GM18858 (cell line): ENCODE measurements at regions not wholly inside any gene's neighbourhood (a gene's known extent, or its start where the extent isn't known, plus 50 kb on each side); places are given as distances from the start of the nearest gene placed in this dataset.
"Not testable (repeated sequence)": the region's sequence is repeated elsewhere in the genome, so short reads cannot be mapped to it uniquely, and the experiment has no call there.

Experiments
- ATAC-seq: cut with Tn5 transposase; IDR thresholded peaks from one replicate; pipeline ENCODE4 v1.9.1; 2021; ENCODE audit not compliant: unreplicated experiment

GRCh38 chr17:36842963-36843558, 94.2 kb upstream of the LHX1 start:
- no peak for ATAC-seq

DNA sequence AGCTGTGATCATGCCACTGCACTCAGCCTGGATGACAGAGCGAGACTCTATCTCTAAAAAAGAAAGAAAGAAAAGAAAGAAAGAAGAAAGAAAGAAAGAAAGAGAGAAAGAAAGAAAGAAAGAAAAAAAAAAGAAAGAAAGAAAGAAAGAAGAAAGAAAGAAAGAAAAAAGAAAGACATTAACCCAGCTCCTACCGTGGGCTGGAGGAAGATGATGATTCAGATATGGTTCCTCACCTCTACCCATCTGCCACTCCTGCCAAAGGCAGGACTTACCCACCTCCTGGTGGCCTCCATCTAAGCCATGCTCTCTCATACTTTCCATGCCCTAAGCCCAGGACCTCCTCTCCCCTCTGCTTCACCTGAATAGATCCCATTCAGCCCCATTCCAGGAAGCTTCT, 93.3 kb upstream of the LHX1 start:
- ATAC-seq, result no peak

DNA sequence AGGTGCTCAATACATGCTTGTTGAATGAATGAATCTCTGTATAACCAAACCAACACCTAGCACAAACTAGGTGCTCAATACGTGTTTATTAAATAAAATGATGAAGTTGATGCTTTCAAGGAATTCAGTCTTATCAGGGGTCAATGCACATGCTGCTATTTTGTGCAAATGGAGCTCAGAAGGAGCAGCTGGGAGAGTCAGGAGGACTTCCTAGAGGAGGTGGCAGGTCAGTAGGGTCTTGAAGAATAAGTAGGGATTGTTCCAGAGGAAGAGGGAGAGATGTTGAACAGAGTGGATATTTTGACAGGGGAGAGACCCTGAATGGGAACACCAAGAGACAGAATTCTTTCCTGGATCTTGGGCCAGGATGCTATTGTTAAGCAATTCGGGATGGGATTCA, 92.7 kb upstream of the LHX1 start:
- no peak for ATAC-seq

DNA sequence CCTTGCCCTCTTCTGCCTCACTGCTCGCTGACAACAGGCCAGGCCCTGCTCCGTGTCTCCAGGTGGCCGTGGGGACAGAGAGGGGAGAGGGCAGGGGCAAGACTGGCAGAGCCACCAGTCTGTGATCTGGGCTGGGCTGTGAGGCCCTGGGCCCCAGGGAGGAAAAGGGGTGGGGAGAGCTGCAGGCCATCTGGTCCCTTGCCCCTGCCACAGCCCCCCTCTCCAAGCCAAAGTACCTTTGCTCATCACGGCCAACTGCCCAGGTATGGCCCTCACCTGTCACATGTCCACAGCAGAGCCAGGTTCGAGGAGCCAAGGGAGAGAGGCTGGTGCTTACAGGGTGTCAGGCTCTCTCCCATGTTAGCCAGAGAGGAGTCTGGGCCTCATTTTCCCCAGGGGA, 91.4 kb upstream of the LHX1 start:
- ATAC-seq, result no peak

- no peak for ATAC-seq
These were observed 90.6 kb upstream of the LHX1 start for GRCh38 chr17:36846410-36847292.

DNA sequence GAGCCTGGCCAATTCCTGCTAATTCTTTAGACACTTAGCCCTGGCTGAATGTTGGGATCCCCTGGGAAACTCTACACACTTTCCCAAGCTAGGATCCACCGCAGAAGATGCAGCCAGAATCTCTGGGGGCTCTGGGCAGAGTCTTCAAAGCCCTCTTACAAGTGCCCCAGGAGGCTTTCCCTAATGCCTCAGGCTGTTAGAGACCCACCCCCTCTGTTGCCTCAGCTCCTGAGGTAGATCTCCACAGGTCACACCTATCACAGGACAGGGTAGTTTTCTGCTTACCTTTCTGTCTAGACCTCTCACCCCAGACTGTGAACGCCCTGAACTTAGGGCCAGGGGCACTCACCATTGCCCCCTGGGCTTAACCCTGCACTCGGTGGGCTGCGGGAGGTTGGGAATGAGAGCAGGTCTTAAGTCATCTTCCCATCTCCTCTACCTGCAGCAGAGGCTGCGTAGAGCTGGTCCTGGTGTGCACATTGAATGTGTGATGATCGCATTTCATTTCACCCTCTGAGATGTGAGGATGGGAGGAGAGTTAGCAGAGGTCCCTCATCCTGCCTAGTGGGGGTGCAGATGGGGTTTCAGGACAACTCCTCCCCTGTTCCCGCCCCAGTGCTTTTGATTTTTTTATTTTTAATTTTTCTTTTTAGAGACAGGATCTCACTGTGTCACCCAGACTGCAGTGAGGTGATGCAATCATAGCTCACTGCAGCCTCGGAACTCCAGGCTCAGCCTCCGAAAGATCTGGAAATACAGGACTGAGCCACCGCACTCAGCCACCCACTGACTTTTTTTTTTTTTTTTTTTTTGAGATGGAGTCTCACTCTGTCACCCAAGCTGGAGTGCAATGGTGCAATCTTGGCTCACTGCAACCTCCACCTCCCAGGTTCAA, 89.0 kb upstream of the LHX1 start:
- ATAC-seq, result no peak

- ATAC-seq, result not testable (repeated sequence)
These were observed 88.3 kb upstream of the LHX1 start for GRCh38 chr17:36849020-36849419.

DNA sequence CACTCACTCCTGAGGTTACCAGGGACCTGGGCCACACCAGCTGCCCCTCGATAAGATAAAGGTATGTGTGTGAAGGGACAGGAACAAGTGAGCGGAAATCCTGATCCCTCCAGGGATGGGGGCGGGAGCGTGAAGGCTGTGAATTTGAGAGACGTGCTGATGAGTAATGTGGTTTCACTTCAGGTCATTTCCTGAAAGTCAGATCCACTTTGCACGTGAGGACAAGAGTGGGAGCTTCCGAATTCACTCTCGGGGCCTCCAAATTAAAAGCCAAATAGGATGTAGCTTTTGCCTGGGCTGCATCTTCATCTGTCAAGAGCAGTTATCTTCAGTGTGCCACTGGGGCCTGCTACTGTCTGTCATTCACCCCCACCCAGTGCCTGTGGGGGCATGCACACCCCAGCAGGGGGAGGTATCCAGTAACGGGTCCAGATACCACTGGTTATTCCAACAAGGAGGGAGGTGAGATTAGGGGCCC, 87.4 kb upstream of the LHX1 start:
- ATAC-seq, result no peak

DNA sequence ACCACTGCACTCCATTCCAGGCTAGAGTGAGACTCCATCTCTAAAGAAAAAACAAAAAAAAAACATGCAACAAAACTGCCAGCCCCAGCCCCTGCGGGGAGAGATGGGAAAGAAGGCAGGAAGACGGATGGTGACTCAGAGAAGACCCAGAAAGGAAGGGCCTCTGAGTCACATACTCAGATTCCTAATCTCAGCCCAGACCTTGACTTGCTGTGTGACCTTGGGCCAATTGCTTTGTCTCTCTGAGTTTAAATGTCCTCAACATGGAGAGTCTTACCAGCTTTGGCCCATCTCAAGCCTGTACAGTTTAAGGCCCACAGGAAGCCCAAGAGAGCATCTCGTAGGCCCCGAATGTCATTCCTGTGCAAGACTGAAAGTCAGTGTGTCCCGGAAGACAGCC, 86.5 kb upstream of the LHX1 start:
- no peak for ATAC-seq

DNA sequence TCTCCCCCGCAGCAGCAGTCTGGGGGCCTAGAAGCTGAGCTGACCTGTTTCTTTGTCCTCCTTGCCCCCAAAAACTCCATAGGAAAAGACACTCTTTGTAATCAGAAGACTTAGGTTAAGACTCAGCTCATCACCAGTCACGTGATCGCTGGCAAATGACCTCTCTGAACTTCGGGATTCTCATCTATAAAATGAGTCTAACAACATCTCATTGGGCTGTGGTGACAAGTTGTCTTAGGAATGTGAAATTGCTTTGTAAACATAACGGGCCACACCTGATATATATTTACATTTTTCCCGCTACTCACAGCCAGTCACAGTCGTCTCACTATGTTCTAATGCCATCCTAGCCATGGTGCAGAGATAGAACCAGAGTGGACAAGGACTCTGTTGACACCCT, 86.0 kb upstream of the LHX1 start:
- no peak for ATAC-seq

DNA sequence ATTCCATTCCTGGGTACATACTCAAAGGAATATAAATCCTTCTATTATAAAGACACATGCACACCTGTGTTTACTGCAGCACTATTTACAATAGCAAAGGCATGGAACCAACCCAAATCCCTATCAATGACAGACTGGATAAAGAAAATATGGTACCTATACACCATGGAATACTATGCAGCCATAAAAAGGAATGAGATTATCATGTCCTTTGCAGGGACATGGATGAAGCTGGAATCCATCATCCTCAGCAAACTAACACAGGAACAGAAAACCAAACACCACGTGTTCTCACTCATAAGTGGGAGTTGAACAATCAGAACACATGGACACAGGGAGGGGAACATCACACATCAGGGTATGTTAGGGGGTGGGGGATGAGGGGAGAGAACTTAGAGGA, 84.8 kb upstream of the LHX1 start:
- ATAC-seq, result not testable (repeated sequence)

DNA sequence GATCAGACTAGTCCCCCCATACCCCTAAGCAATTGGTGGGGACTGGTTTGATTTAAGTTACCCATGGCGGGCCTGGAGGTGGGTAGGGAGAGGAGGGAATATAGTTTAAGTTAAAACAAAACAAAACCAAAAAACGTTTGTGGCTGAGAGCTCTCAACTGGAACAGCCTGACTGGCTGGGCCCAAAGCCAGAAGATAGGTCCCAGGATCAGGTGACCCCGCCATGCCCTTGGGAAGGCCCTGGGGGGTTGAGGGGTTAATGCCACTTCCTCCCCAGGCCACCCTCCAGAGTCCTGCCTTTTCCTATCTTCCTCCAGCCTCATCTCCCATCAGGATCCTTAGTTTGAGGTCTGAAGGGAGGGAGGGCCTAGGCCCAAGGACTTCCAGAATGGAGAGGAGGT, 82.3 kb upstream of the LHX1 start:
- no peak for ATAC-seq

- ATAC-seq, result no peak
These were observed 81.8 kb upstream of the LHX1 start for GRCh38 chr17:36855459-36855858.

DNA sequence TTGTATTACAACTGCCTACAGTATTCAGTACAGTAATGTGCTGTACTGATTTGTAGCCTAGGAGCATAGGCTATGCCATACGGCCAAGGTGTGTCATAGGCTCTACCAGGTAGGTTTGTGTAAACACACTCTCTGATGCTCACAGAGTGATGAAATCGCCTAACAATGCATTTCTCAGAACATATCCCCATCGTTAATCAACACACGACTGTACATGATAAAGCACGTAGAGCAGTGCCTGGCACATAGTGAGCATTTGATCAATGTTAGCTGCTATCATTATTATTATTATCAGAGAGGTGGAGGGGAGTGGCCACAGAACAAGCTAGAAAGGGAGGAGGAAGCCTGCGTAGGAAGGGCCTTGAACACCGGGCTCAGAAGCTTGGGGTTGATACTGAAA, 81.1 kb upstream of the LHX1 start:
- ATAC-seq, result no peak

DNA sequence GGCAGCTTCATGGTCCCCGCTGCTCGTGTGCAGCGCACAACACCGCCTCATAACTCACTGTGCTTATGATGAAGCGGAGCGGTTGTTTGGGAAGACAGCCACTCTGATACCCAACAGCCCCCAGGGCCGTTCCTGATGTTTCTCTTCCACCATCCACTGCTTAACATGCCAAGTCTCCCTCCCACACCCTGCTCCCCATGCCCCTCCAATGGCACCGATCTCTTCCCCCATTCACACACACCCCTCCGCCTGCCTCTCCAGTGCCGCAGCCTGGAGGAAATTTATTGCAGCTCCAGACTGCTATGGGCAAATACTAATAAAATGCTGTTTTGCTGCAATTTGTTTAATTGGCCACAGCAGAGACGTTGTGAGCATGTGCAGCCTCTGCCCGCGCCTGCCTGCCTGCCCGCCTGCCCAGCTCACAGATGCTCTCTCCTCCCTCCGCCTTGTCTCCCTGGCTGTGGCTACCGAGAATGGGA, 80.3 kb upstream of the LHX1 start:
- no peak for ATAC-seq

- no peak for ATAC-seq
These were observed 79.6 kb upstream of the LHX1 start for GRCh38 chr17:36857698-36858097.

DNA sequence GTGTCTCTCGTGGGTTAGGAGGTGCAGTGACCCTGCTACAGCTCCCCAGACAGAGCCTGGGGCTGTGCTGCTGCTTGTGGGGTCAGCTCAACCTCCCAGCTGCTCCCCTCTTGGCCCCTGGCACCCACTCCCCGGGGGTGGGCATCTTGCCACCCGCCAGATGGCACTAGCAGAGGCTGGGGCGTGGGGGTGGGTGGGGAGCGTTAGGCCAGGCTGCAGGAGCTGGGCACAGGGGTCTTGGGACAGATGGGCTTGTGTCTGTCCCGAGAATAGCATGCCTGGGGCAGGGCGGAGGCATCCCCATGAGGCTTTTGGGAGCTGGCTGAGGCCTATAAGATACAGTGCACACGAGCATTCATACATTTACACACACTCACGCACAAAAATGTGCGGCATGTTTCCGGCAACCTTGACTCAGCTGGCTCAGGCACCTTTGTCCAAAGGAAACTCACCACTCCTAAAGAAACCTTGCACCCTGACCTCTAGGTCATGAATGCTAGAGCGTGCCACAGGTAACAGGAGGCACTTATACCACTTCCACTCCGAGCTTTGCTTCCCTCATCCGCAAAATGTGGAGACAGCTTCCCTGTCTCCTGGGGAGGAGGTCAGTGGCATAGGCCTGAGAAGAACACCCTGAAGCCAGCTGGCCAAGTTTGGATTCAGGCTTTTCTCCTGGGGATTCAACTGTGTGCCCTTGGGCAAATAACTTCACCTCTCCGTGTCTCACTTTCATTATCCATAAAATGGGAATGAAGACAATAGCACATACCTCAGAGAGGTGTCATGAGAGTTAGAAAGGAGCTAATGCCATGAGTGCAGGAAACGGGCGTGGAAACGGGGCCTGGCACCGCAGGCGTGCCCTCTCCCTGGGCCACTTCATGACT, 78.9 kb upstream of the LHX1 start:
- no peak for ATAC-seq

DNA sequence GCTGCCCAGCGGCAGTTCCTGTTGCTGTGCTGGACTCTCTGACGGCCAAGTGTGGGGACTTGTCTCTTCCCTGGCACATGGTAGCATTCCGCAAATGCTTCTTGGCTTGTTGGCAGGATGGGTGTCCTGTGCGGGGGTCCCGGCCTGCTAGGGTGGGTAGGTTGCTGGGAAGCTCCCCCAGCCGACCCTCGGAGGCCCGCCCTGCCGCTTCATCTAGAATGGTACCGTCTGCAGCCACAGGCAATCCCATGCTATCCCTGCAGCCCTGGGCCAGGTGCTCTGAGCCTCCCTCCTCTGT, 78.3 kb upstream of the LHX1 start:
- no peak for ATAC-seq

GRCh38 chr17:36859706-36860105, 77.6 kb upstream of the LHX1 start:
- no peak for ATAC-seq

DNA sequence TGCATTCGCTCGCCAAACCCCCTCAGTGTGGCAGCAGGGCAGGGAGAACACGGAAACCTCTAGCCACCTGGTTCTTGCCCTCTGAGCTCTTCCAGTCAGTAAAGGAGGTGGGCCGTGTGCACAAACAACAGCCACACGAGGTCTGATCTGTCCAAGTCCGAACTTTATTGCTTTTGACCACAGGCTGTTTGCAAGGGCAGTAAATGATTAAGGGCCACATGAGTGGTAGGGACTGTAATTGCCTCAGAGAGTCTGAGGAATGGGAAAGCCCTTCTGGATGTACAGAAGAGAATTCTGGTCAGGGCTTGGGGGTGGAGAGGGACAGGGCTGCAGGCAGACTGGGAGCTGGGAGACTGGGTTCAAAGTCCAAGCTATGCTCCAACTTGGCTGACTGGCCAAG, 75.7 kb upstream of the LHX1 start:
- ATAC-seq, result no peak
